ENCODE measurements at regions not wholly inside any gene's neighbourhood (a gene's known extent, or its start where the extent isn't known, plus 50 kb on each side); places are given as distances from the start of the nearest gene placed in this dataset.

DNA sequence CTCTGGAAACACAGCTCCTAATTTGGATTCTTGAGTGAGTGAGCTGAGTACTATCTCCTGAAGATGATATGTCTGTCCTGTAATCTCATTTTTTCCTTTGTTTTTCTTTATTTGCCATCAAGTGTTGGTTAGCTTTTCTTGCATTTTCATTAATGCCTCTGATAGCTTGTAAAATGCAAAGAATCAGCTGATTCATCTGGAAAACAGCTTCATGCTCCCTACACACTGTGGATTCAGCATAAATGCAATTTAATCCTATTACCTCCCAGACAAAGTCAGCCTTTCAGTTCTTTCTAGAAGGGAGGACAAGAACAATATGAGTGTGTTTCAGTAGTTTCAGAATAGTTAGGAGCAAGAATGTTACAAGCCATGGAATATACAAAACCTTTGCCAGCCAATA is 79.4 kb downstream of the DACT1 start:
- TF ChIP-seq, protein P1, sequence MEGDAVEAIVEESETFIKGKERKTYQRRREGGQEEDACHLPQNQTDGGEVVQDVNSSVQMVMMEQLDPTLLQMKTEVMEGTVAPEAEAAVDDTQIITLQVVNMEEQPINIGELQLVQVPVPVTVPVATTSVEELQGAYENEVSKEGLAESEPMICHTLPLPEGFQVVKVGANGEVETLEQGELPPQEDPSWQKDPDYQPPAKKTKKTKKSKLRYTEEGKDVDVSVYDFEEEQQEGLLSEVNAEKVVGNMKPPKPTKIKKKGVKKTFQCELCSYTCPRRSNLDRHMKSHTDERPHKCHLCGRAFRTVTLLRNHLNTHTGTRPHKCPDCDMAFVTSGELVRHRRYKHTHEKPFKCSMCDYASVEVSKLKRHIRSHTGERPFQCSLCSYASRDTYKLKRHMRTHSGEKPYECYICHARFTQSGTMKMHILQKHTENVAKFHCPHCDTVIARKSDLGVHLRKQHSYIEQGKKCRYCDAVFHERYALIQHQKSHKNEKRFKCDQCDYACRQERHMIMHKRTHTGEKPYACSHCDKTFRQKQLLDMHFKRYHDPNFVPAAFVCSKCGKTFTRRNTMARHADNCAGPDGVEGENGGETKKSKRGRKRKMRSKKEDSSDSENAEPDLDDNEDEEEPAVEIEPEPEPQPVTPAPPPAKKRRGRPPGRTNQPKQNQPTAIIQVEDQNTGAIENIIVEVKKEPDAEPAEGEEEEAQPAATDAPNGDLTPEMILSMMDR (IDR thresholded peaks at IDR 0.05; ENCODE audit: borderline replicate concordance, extremely low read depth, low read length, poor library complexity, severe bottlenecking) = no peak
- TF ChIP-seq EZH2 (IDR thresholded peaks at IDR 0.05; ENCODE audit: borderline replicate concordance, low read depth, low read length, severe bottlenecking) = no peak

Data from DND-41 (cell line).